ENCODE measurements at regions not wholly inside any gene's neighbourhood (a gene's known extent, or its start where the extent isn't known, plus 50 kb on each side); places are given as distances from the start of the nearest gene placed in this dataset.
A peak's percentile ranks its signal among the peaks of the same experiment; 100 is the strongest.

GRCh38 chr9:79213417-79214125 lies 358.2 kb upstream of the TLE4 start:
- Histone ChIP-seq H2BK5ac (ENCODE audit: low read depth, low read length) (no peak overlapping the region), H2AFZ (ENCODE audit: low read length) (no peak overlapping the region), H3K23ac (ENCODE audit: insufficient read length) (no peak overlapping the region), H4K8ac (ENCODE audit: extremely low read depth, insufficient read depth, low read length) (no peak overlapping the region), H3K4me2 (ENCODE audit: insufficient read depth in 1 of 2, low read depth in 2 of 2, low read length in 2 of 2) (no peak overlapping the region), H3K4me3 (ENCODE audit: extremely low read depth in 1 of 4, insufficient read depth in 2 of 4, low read depth in 3 of 4, low read length in 4 of 4) (no peak overlapping the region), H3K4me1 (replicated peaks in 1 of 4; ENCODE audit: control insufficient read depth in 3 of 4, insufficient read depth in 4 of 4, low read length in 3 of 4) (peaks cover 0 to 6% (median 2%) of the 10 kb centered on the region in 4 experiments; a peak in 2 of 7 replicates), H3K18ac (ENCODE audit: extremely low read depth, low read length) (no peak overlapping the region), H4K20me1 (replicated peaks in 1 of 2; ENCODE audit: control insufficient read depth in 1 of 2, insufficient read depth in 2 of 2, low read length in 2 of 2) (no peaks in the 10 kb centered on the region), H2BK20ac (ENCODE audit: low read length) (no peak overlapping the region), H3K14ac (ENCODE audit: insufficient read length) (no peak overlapping the region), H2BK12ac (ENCODE audit: low read depth, low read length) (no peak overlapping the region), H3K56ac (replicated peaks; ENCODE audit: insufficient read length, low read depth, low read length) (no peak overlapping the region), H4K5ac (ENCODE audit: insufficient read length, low read depth, low read length) (no peak overlapping the region), H3K23me2 (ENCODE audit: low read depth, low read length) (no peaks in the 10 kb centered on the region), H3K9me3 (ENCODE audit: insufficient read depth in 2 of 2, low read depth in 1 of 2, low read length in 1 of 2) (no peaks in the 10 kb centered on the region), H2BK120ac (replicated peaks; ENCODE audit: low read depth, low read length) (no peak overlapping the region), H3K9ac (replicated peaks in 1 of 4; ENCODE audit: extremely low read depth in 1 of 4, low read depth in 3 of 4, low read length in 3 of 4) (no peak overlapping the region), H4K91ac (replicated peaks; ENCODE audit: insufficient read length, low read length) (no peak overlapping the region), H3K36me3 (ENCODE audit: control insufficient read depth in 2 of 4, insufficient read depth in 4 of 4, low read length in 3 of 4) (no peaks in the 10 kb centered on the region), H2AK5ac (ENCODE audit: low read depth, low read length) (no peak overlapping the region), H3K4ac (replicated peaks; ENCODE audit: insufficient read length, low read depth, low read length) (no peak overlapping the region), H3K27ac (ENCODE audit: low read depth, low read length) (no peak overlapping the region), H3K27me3 (replicated peaks in 1 of 4; ENCODE audit: control insufficient read depth in 3 of 4, extremely low read depth in 1 of 4, insufficient read depth in 3 of 4, low read length in 3 of 4) (no peaks in the 10 kb centered on the region), H3K79me1 (ENCODE audit: low read depth, low read length) (no peaks in the 10 kb centered on the region), H2BK15ac (ENCODE audit: low read length) (no peak overlapping the region), H3K79me2 (ENCODE audit: control insufficient read depth in 1 of 2, insufficient read depth in 2 of 2, low read length in 2 of 2) (no peaks in the 10 kb centered on the region)
- WGBS, 2 experiments (ENCODE audit: extremely low coverage in 1 of 2, insufficient coverage in 1 of 2, insufficient read length in 1 of 2, insufficient replicate concordance in 2 of 2, low coverage in 1 of 2, low lambda C conversion rate in 2 of 2, missing lambda C conversion rate in 1 of 2) = 91% methylated on average over 3 of the region's 3 CpGs; no CpG with 5 or more reads in 1 of the 2 experiments
- TF ChIP-seq KDM1A (IDR thresholded peaks at IDR 0.05; ENCODE audit: borderline replicate concordance, low read length) (peak; percentile 44; the same call in 1 of the 2 replicates), RAD21 (IDR thresholded peaks at IDR 0.05 in 1 of 2, conservative IDR thresholded peaks at IDR 0.05 in 1 of 2; ENCODE audit: low read depth in 2 of 2, low read length in 2 of 2) (no peak)
- POLR2A ChIA-PET (ENCODE audit: partially characterized antibody) = no interaction called here
- DNase-seq (ENCODE audit: low read depth in 1 of 2, low spot score in 2 of 2) (no peak), FAIRE-seq (no peak)
- CTCF ChIA-PET (ENCODE audit: partially characterized antibody) = no interaction called here
